Esophagus muscularis mucosa (tissue), 4 donors: ENCODE measurements at regions not wholly inside any gene's neighbourhood (a gene's known extent, or its start where the extent isn't known, plus 50 kb on each side); places are given as distances from the start of the nearest gene placed in this dataset.

Experiments
- DNase-seq: peaks from one replicate; pipeline ENCODE4 v3.0.0-alpha.2; 2017; ENCODE audit errors: extremely low spot score
- H3K27ac ChIP-seq, 4 donors: fragments of 200-600 bp; sonication (generic); replicated peaks in 1 of 4; 1 replicate in 3 of 4; 2 replicates in 1 of 4; pipeline ENCODE4 v1.5.1; 2016 to 2019; ENCODE audit warnings: mild to moderate bottlenecking in 1 of 4
- H3K27me3 ChIP-seq, 4 donors: fragments of 200-600 bp; sonication (generic); one replicate each; pipeline versions ENCODE4 v1.5.1 to v1.6.0; 2016 to 2019
- H3K36me3 ChIP-seq, 4 donors: fragments of 200-600 bp; sonication (generic); one replicate each; pipeline ENCODE4 v1.5.1; 2016 to 2019
- H3K4me1 ChIP-seq, 4 donors: fragments of 200-600 bp; sonication (generic); one replicate each; pipeline ENCODE4 v1.5.1; 2016 to 2019
- H3K4me3 ChIP-seq, 4 donors: fragments of 200-600 bp; sonication (generic); 1 replicate in 2 of 4; 2 replicates in 2 of 4; pipeline ENCODE4 v1.5.1; 2016 to 2019; ENCODE audit warnings: mild to moderate bottlenecking in 4 of 4, moderate library complexity in 1 of 4
- H3K9me3 ChIP-seq, 4 donors: fragments of 200-600 bp; sonication (generic); 1 replicate in 3 of 4; 2 replicates in 1 of 4; pipeline ENCODE4 v1.5.1; 2016 to 2019
- CTCF ChIP-seq, 3 experiments: fragments of 200-600 bp in 2 of 3; fragments of 450-650 bp in 1 of 3; sonication (generic) in 2 of 3; IDR thresholded peaks; one replicate each; pipeline ENCODE4 v1.5.1; 2017 to 2019; ENCODE audit warnings: antibody characterized with exemption in 3 of 3, mild to moderate bottlenecking in 2 of 3, moderate library complexity in 1 of 3
- EP300 ChIP-seq: sonication (generic); formaldehyde crosslinking; IDR thresholded peaks from one replicate; pipeline ENCODE4 v1.6.1; 2017; ENCODE audit warnings: antibody characterized with exemption
- POLR2A ChIP-seq: fragments of 450-650 bp; IDR thresholded peaks from one replicate; pipeline ENCODE4 v1.6.1; 2017; ENCODE audit warnings: antibody characterized with exemption, moderate library complexity, mild to moderate bottlenecking, low read depth
- POLR2AphosphoS5 ChIP-seq, 2 donors: sonication (generic); formaldehyde crosslinking; IDR thresholded peaks; one replicate each; pipeline ENCODE4 v1.6.1; 2017; ENCODE audit warnings: antibody characterized with exemption in 2 of 2
- WGBS: methylation state at CpG from one replicate; pipeline ENCODE4 v1.1.5; 2018; 5-methylcytosine and 5-hydroxymethylcytosine counted together
- intact Hi-C: fragments of 100-400 bp; cut with DNase I; formaldehyde crosslinking; loops from one replicate; pipeline ENCODE4 v1.15.1; 2023

DNA sequence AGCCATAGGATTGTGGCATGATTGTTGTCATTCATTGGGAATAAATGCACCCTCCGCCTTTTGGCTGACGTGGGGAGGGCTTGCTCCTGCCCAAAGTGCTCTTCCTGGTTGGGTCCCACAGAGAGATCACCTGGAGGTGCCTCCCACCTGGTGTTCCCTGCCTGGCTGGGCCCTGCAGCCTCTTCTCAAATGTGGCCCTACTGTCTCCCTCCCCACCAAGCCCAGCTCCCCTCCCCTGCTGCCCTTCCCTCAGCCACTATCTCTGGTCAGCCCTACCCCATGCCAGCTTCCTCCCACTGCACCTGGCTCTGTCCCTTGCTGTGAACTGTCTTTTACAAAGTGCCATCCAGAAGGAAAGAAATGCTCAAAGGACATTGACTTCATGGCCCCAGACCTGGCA lies 173.4 kb downstream of the GLI2 start:
- no peaks in the 10 kb centered on the region for H3K27me3 ChIP-seq
- 100% methylated on average over 1 of the region's 2 CpGs for WGBS
- DNase-seq, result no peak
- H3K9me3 ChIP-seq, result no peaks in the 10 kb centered on the region
- peaks cover 26 to 54% (median 47%) of the 10 kb centered on the region in 4 donors for H3K4me1 ChIP-seq
- TF ChIP-seq POLR2AphosphoS5 (IDR thresholded peaks at IDR 0.05) (no peak), POLR2A (no peak), CTCF (IDR thresholded peaks at IDR 0.05) (no peak), EP300 (no peak)
- H3K36me3 ChIP-seq, result no peaks in the 10 kb centered on the region
- no peak overlapping the region for H3K27ac ChIP-seq
- H3K4me3 ChIP-seq, result no peak overlapping the region
- intact Hi-C loops, result no loop called here

GRCh38 chr2:120910164-120910563 lies 174.5 kb downstream of the GLI2 start:
- Histone ChIP-seq H3K27me3 (no peaks in the 10 kb centered on the region), H3K36me3 (no peaks in the 10 kb centered on the region), H3K4me1 (peaks cover 28 to 54% (median 47%) of the 10 kb centered on the region in 4 donors), H3K9me3 (no peaks in the 10 kb centered on the region), H3K4me3 (no peak overlapping the region), H3K27ac (no peak overlapping the region)
- 92% methylated on average over 5 of the region's 5 CpGs for WGBS
- TF ChIP-seq POLR2A, result no peak
- TF ChIP-seq EP300, result no peak
- TF ChIP-seq CTCF (IDR thresholded peaks at IDR 0.05), result no peak
- no peak for TF ChIP-seq POLR2AphosphoS5 (IDR thresholded peaks at IDR 0.05)
- no peak for DNase-seq
- intact Hi-C loops, result no loop called here

- peak overlapping the region; percentile 54 to 75 (median 65) for H3K27ac ChIP-seq
- WGBS, result 73% methylated on average over 14 of the region's 16 CpGs
- H3K9me3 ChIP-seq, result no peaks in the 10 kb centered on the region
- TF ChIP-seq EP300, result no peak
- TF ChIP-seq POLR2AphosphoS5 (IDR thresholded peaks at IDR 0.05), result no peak
- no peak for TF ChIP-seq CTCF (IDR thresholded peaks at IDR 0.05)
- TF ChIP-seq POLR2A, result no peak
- H3K36me3 ChIP-seq, result no peaks in the 10 kb centered on the region
- H3K27me3 ChIP-seq, result no peaks in the 10 kb centered on the region
- peaks cover 33 to 55% (median 52%) of the 10 kb centered on the region in 4 donors for H3K4me1 ChIP-seq
- H3K4me3 ChIP-seq, result no peak overlapping the region
- intact Hi-C loops, result no loop called here
- DNase-seq, result no peak
Measured at GRCh38 chr2:120910956-120911951, 175.6 kb downstream of the GLI2 start.

GRCh38 chr2:120912101-120912985 lies 176.7 kb downstream of the GLI2 start:
- TF ChIP-seq POLR2AphosphoS5 (IDR thresholded peaks at IDR 0.05) (no peak), CTCF (IDR thresholded peaks at IDR 0.05) (no peak), POLR2A (no peak), EP300 (no peak)
- H3K4me1 ChIP-seq, result peaks cover 33 to 62% (median 53%) of the 10 kb centered on the region in 4 donors
- intact Hi-C loops, result no loop called here
- H3K4me3 ChIP-seq, result peak overlapping the region in 1 of 4 donors; percentile 32
- H3K27me3 ChIP-seq, result no peaks in the 10 kb centered on the region
- H3K36me3 ChIP-seq, result no peaks in the 10 kb centered on the region
- H3K27ac ChIP-seq, result peak overlapping the region; percentile 56 to 75 (median 65)
- no peaks in the 10 kb centered on the region for H3K9me3 ChIP-seq
- WGBS, result 76% methylated on average over 27 of the region's 29 CpGs
- DNase-seq, result no peak
